ENCODE measurements at regions not wholly inside any gene's neighbourhood (a gene's known extent, or its start where the extent isn't known, plus 50 kb on each side); places are given as distances from the start of the nearest gene placed in this dataset.
"Not testable (repeated sequence)": the region's sequence is repeated elsewhere in the genome, so short reads cannot be mapped to it uniquely, and the experiment has no call there.

GRCh38 chr1:109844609-109845008, 66.0 kb upstream of the CSF1 start:
- TF ChIP-seq CTCF (IDR thresholded peaks at IDR 0.05), result no peak
- Histone ChIP-seq H3K27ac (no peak overlapping the region), H3K79me2 (no peaks in the 10 kb centered on the region), H3K4me1 (no peaks in the 10 kb centered on the region), H3K4me3 (ENCODE audit: low read depth, low read length) (no peak overlapping the region), H3K9me3 (ENCODE audit: control insufficient read depth, low read length) (no peaks in the 10 kb centered on the region), H2AFZ (no peak overlapping the region), H3K27me3 (ENCODE audit: control insufficient read depth, insufficient read depth, low read length) (no peaks in the 10 kb centered on the region), H3K4me2 (ENCODE audit: low read length) (no peak overlapping the region), H3K36me3 (ENCODE audit: control insufficient read depth, insufficient read depth, low read length) (no peaks in the 10 kb centered on the region), H3K9ac (no peak overlapping the region)

- Histone ChIP-seq H3K36me3 (ENCODE audit: control insufficient read depth, insufficient read depth, low read length) (no peaks in the 10 kb centered on the region), H3K4me2 (ENCODE audit: low read length) (no peak overlapping the region), H2AFZ (no peak overlapping the region), H3K4me1 (no peaks in the 10 kb centered on the region), H3K4me3 (ENCODE audit: low read depth, low read length) (no peak overlapping the region), H3K9me3 (ENCODE audit: control insufficient read depth, low read length) (no peaks in the 10 kb centered on the region), H3K27me3 (ENCODE audit: control insufficient read depth, insufficient read depth, low read length) (no peaks in the 10 kb centered on the region), H3K79me2 (no peaks in the 10 kb centered on the region), H3K9ac (no peak overlapping the region), H3K27ac (no peak overlapping the region)
- TF ChIP-seq CTCF (IDR thresholded peaks at IDR 0.05), result no peak
Measured at GRCh38 chr1:109840011-109840629, 70.5 kb upstream of the CSF1 start.

- H3K4me1 ChIP-seq; H3K4me2 ChIP-seq (ENCODE audit: low read length); H3K36me3 ChIP-seq (ENCODE audit: control insufficient read depth, insufficient read depth, low read length); H3K9ac ChIP-seq; H3K27me3 ChIP-seq (ENCODE audit: control insufficient read depth, insufficient read depth, low read length); H3K4me3 ChIP-seq (ENCODE audit: low read depth, low read length); H3K79me2 ChIP-seq; H3K9me3 ChIP-seq (ENCODE audit: control insufficient read depth, low read length); H2AFZ ChIP-seq; H3K27ac ChIP-seq: not testable (repeated sequence)
Measured at GRCh38 chr1:109839276-109839675, 71.4 kb upstream of the CSF1 start.

- Histone ChIP-seq H3K79me2 (no peaks in the 10 kb centered on the region), H3K9me3 (ENCODE audit: control insufficient read depth, low read length) (no peaks in the 10 kb centered on the region), H3K4me3 (ENCODE audit: low read depth, low read length) (no peak overlapping the region), H3K4me1 (no peaks in the 10 kb centered on the region), H2AFZ (no peak overlapping the region), H3K9ac (no peak overlapping the region), H3K4me2 (ENCODE audit: low read length) (no peak overlapping the region), H3K27me3 (ENCODE audit: control insufficient read depth, insufficient read depth, low read length) (no peaks in the 10 kb centered on the region), H3K27ac (no peak overlapping the region), H3K36me3 (ENCODE audit: control insufficient read depth, insufficient read depth, low read length) (no peaks in the 10 kb centered on the region)
- TF ChIP-seq CTCF (IDR thresholded peaks at IDR 0.05), result no peak
Measured at GRCh38 chr1:109838838-109839240, 71.8 kb upstream of the CSF1 start.

- no peaks in the 10 kb centered on the region for H3K4me1 ChIP-seq
- no peak overlapping the region for H3K27ac ChIP-seq
- no peaks in the 10 kb centered on the region for H3K36me3 ChIP-seq (ENCODE audit: control insufficient read depth, insufficient read depth, low read length)
- TF ChIP-seq CTCF (IDR thresholded peaks at IDR 0.05), result no peak
- H3K27me3 ChIP-seq (ENCODE audit: control insufficient read depth, insufficient read depth, low read length), result no peaks in the 10 kb centered on the region
- no peak overlapping the region for H3K4me3 ChIP-seq (ENCODE audit: low read depth, low read length)
- H3K9ac ChIP-seq, result no peak overlapping the region
- H2AFZ ChIP-seq, result no peak overlapping the region
- H3K79me2 ChIP-seq, result no peaks in the 10 kb centered on the region
- H3K9me3 ChIP-seq (ENCODE audit: control insufficient read depth, low read length), result no peaks in the 10 kb centered on the region
- no peak overlapping the region for H3K4me2 ChIP-seq (ENCODE audit: low read length)
Measured at GRCh38 chr1:109837852-109838570, 72.6 kb upstream of the CSF1 start.

- not testable (repeated sequence) for H2AFZ ChIP-seq; H3K4me1 ChIP-seq; H3K4me3 ChIP-seq (ENCODE audit: low read depth, low read length)
Measured at GRCh38 chr1:109835645-109836044, 71.9 kb upstream of the EPS8L3 start.

More at GRCh38 chr1:109835645-109836044, 71.9 kb upstream of the EPS8L3 start:
- H3K4me2 ChIP-seq (ENCODE audit: low read length); H3K36me3 ChIP-seq (ENCODE audit: control insufficient read depth, insufficient read depth, low read length); H3K9ac ChIP-seq; H3K27ac ChIP-seq; H3K27me3 ChIP-seq (ENCODE audit: control insufficient read depth, insufficient read depth, low read length); H3K9me3 ChIP-seq (ENCODE audit: control insufficient read depth, low read length); H3K79me2 ChIP-seq: not testable (repeated sequence)
